Erythroblast (primary cell): ENCODE measurements at regions not wholly inside any gene's neighbourhood (a gene's known extent, or its start where the extent isn't known, plus 50 kb on each side); places are given as distances from the start of the nearest gene placed in this dataset.

ENCODE experiments used
- DNase-seq, 2 experiments: peaks; one replicate each; lab custom pipeline; 2025; lab: John Stamatoyannopoulos, UW
- GATA1 ChIP-seq: IDR thresholded peaks from 2 replicates; pipeline ENCODE4 v1.6.1; 2011; ENCODE audit warnings: low read depth, mild to moderate bottlenecking, control low read depth, low read length, moderate library complexity
- POLR2A ChIP-seq: IDR thresholded peaks from 2 replicates; pipeline ENCODE4 v1.6.1; 2011; ENCODE audit warnings: mild to moderate bottlenecking, low read length

DNA sequence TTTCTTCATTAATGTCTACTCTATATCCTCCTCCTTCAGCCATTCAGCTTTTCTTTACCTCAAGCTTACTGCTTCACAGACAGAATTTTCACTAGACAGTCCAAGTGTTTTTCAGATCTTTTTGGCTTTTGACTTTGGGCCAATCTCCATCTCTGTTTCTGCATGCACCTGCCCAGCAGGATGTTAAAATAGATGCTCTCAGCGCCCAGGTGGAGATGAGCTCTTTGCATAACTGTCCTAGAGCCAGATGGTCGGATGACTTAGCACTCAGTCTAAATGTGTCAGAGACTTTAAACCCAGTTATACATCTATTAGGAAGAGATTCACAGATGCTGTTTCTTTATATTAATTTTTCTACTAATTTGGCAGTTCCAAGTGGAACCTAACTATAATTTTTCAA is 80.3 kb upstream of the SSTR1 start:
- no peak for DNase-seq
- TF ChIP-seq GATA1 (no peak), POLR2A (no peak)

DNA sequence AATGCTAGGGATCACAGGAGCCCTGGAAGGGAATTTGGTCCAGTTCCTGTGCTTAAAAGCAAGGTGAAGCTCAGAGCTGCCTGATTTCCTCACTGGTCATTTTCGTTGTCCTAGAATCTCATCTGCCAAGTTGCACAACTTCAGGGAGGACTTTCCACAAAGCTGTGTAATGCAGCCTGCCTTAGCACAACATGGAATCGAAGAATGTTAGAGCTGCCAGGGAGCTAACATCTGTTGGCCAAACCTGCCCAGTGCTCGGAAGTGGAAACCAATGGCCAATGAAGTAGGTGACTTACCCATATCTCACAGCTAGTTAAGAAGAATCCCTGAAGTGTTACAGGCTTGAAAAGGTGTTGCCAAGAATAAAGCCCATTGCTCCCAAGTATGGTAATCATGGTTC is 79.9 kb upstream of the SSTR1 start:
- DNase-seq, result no peak
- no peak for TF ChIP-seq GATA1
- no peak for TF ChIP-seq POLR2A

DNA sequence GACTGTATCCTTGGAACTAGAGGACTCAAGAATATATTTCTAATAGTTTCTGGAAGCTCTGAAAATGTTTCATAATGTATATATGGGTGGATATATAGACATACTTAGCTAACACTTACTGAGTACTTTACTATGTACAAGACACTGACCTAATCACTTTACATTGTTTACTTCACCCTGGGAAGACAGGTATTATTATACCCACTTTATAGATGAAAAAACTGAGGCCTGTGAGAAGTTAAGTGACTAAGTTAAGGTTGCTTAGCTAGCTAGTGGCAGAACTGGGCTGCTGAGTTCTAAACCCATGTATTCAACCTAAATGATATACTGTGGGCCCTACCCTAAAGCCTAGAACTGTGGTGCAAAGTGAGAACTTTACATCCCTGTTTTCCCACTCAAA is 79.1 kb upstream of the SSTR1 start:
- TF ChIP-seq GATA1, result no peak
- TF ChIP-seq POLR2A, result no peak
- no peak for DNase-seq

DNA sequence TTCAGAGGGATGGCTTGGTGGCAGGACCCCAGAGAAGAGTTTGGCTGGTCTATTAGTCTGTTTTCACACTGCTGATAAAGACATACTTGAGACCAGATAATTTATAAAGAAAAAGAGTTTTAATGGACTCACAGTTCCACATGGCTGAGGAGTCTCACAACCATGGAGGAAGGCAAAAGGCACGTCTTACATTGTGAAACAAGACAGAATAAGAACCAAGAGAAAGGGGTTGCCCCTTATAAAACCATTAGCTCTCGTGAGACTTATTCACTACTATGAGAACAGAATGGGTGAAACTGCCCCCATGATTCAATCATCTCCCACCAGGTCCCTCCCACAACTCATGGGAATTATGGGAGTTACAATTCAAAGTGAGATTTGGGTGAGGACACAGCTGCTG is 78.5 kb upstream of the SSTR1 start:
- no peak for DNase-seq
- TF ChIP-seq POLR2A (no peak), GATA1 (no peak)

DNA sequence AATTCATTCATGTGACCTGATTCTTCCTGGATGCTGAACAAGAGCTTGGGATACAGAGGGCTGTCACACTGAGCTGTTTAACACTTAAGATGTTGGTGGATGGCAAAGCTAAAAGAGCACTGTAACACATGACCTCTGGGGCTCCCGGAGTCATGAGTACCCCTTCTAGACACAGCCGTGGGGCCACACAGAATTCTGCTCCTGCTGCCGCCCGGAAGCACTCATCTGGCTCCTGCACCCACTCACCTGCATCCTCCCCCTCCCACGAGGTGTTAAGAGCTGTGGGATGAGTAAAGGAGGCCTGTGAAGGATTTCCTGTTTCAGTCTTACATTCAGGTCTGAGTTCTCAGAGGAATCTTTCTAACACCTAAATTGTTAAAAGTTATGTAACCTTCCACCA is 78.0 kb upstream of the SSTR1 start:
- no peak for DNase-seq
- TF ChIP-seq POLR2A, result no peak

DNA sequence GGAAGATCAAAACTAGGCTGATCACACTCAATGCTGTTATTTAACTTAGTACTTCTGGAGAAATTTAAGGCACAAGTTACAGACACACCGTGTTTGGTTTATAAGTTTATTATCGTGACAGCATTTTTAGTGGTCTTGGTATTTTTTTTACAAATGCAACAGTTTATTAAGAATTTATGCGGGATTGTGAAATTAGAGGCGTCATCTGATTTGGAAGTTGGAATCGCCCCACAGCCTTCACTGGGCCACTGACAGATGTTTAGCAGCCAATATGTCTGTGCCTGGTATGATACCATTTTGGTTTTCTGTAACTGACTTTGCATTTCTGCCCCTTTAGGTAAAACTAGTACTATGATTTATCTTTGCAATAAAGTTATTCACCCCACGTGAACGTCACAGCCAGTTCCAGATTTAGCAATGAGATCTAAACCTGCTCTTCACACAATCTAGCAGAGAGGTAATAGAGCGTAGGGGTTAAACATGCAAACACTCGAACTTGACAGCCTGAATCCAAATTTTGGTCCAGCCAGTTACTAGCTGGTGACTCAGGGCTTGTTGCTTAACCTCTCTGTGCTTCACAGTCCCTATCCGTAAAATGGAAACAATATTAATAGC is 73.2 kb upstream of the SSTR1 start:
- no peak for TF ChIP-seq GATA1
- no peak for DNase-seq

DNA sequence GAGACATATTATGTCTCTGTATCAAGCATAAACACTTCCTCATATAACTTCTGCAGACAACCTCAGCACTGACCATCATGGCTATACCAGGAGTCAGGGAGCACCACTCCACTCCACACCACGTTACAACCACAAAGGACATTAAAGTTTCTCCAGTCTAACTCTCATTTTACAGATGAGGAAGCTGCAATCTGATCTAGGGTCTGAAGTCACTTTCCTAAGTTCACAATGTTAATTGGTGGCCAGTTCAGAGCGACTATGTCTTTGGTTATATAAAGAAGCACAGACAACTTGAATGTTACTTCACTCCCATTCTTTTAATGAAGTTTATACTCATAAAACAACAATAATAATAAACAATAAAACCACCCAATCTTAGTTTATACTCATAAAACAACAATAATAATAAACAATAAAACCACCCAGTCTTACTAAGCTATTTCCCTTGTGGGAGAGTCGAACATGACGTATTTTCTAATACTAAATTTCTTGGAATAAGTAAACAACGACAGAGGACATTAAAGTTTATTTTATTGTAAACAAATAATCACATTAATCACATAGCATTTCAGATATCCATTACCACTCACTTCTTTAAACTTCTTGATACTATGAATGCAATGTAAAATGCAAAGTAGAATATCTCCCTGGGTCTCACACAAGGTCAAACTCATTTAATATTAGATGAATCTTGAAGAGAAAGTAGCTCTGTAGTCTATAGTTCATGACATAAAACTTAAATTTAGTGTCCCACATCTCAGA is 72.4 kb upstream of the SSTR1 start:
- DNase-seq, result no peak

DNA sequence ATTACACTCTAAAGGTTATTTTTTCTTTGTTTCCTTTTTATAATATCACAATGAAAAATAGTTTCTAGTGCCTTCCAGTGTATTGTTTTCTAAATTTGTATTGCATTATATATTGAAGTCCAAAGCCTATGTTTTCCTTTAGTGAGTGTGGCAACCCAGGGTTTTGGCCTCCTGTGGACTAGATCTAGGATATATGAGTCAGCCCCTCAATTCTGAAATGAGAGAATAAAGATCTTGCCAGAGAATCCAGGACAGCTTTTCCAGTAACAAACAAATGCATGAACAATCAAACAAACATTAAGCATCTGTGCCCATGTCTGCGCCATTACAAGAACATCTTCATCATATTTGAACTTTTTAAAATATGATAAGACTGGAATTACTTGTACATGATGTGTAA is 70.7 kb upstream of the SSTR1 start:
- no peak for TF ChIP-seq POLR2A
- no peak for TF ChIP-seq GATA1
- no peak for DNase-seq

More for the DNA sequence above, 72.4 kb upstream of the SSTR1 start:
- TF ChIP-seq POLR2A, result no peak
- TF ChIP-seq GATA1, result no peak

DNA sequence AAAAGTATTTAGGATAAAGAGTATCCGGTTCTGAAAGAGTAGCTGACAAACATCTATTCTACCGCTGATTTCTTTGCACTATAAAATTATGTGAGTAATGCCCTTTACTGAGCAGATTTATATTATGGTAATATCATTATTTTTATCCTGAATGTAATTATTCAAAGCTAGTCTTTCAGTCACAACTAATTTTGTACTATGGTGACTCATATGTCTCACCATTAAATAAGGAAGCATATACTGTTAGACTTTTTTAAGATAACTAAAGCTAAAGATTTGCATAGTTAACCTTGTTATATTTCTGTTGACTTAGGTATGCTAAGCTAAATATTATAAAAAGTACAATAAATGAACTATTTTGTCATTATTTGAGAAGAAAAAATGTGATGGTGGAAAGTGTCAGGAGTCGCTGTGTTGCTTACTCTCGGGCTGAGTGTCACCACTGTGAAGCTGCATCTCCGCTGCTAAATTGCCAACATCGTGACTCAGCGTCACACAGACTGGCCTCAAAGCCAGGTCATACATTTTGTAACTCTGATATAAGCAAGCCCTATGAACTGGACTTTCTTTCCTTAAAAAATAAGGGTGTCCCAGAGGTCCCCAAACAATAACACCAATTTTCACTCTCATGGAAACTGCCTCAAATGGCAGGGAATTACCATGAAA is 69.1 kb upstream of the SSTR1 start:
- TF ChIP-seq POLR2A (no peak), GATA1 (no peak)
- DNase-seq, result no peak

DNA sequence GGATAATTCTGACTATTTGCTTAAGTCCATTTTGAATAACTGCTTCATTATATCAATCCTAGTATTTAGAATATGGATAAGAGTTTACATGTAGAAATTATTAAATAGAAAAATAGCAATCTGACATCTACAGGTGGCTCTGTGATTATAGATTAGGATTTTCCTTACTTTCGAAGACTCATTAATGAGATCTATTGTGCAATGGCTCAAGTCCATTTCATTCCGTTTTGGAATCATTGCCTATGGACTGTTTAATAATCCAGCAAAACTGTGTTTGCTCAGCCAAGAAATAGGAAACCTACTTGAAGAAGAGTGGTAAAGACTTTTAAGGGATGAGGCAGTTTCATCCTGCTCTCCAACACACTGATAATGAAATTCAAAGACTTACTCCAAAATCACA is 67.8 kb upstream of the SSTR1 start:
- no peak for DNase-seq
- TF ChIP-seq GATA1 (no peak), POLR2A (no peak)

DNA sequence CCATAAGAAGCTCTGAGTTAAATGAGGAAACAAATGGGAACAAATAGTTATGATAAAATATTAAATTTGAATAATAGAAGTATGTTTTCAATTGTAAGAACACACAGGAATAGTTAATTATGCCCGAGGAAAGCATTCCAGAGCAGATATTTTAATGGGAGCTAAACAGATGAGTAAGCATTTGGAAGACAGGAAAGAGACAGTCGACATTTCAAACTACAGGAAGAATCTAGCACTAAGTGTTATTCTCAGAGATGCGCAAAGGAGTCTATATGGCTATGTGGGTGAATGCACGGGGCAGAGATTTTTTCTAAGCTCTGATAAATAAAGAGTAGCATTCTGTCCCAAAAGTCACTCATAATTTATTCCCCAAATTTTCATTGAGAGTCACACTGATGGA is 64.5 kb upstream of the SSTR1 start:
- DNase-seq, result no peak
- TF ChIP-seq POLR2A (no peak), GATA1 (no peak)

DNA sequence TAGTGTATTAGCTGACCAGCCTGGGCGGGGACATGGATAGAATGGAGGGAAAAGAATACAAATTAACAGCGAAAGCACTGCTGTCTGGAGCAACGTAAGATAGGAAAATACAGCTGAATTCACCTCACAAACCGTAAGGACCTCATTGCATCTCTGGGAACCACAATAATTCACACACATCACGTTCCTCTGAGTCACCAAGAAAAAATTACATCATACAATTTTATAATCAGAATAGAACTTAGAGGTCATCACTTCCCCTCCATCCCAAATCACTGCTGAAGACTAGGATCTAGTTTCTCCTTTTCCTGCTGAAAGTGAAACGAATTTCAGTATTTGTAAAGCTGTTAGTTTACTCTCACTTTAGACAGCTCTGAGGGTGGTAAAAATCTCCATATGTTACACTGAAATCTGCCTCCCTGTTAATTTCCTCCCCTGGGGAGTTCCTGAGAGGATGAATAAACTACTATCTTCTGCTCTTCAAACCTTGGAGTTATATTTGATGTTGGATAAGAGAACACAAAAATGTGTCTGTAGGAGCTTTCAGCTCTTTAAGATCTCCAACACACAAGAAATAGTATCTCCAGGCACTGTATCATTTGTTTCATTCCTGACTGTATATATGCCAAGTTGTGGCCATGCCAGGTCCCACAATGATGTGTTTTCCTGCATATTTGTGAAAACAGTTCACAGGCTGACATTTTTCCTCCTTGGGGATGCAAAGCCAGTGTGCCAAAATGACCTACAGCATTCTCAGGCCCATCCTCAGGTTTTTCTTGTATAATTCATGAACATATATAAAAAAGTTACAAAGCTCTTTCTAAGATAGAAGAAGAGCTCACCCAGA is 63.8 kb upstream of the SSTR1 start:
- no peak for TF ChIP-seq POLR2A
- no peak for DNase-seq

DNA sequence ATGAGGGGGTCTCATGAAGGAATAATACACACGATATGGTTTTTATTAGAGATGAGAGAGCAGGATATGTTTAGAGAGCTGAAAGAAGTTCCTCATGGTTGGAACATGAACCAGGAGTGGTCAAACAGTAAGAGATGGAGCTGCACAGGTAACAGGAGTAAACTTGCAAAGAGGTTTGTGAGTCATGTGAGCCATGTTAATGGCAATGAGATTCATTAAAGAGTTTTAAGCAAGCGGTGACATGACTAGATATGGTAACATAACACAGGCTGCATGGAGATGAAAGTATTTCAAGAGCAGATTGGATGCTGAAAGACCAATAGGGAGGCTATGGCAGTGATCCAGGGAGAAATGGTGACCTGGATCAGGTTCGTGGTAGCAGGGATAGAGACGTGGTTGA is 62.6 kb upstream of the SSTR1 start:
- TF ChIP-seq POLR2A (no peak), GATA1 (no peak)

DNA sequence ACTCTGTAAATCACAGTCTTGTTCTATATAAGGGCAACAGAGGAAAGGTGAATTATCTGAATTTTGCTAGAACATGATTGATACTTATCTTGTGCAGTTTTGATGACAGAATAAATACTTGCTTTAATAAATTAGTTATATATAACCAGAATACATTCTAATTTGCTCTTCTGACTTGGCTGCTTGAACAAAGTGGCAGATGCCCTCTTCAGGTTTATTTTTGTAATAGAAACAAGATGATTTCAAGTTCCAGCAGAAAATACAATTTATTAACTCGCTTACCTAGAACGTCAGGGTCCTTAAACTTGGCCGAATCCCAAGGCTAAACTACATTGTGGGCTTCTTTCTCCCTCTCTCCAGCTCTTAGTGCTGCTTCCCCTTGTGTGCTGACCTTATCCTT is 57.6 kb upstream of the SSTR1 start:
- no peak for TF ChIP-seq GATA1
- no peak for TF ChIP-seq POLR2A
- no peak for DNase-seq

More for the DNA sequence above, 62.6 kb upstream of the SSTR1 start:
- no peak for DNase-seq
